Keratinocyte (primary cell): ENCODE measurements at regions not wholly inside any gene's neighbourhood (a gene's known extent, or its start where the extent isn't known, plus 50 kb on each side); places are given as distances from the start of the nearest gene placed in this dataset.

Experiments used
- DNase-seq: peaks from one replicate; pipeline ENCODE4 v3.0.0-alpha.2; 2011; ENCODE audit warnings: low read depth, missing footprints, low spot score
- FAIRE-seq: peaks from 2 replicates; lab custom pipeline; 2011; peaks lifted over from hg19 to GRCh38; lab: Jason Lieb, UNC
- H2AFZ ChIP-seq: 2 replicates; pipeline ENCODE4 v1.6.0; 2012; ENCODE audit warnings: low read length, control low read depth, inconsistent platforms; ENCODE audit not compliant: control insufficient read depth
- H3K27ac ChIP-seq: 2 replicates; pipeline ENCODE4 v1.5.1; 2011; ENCODE audit warnings: low read length; ENCODE audit not compliant: control insufficient read depth, insufficient read depth
- H3K27me3 ChIP-seq: 3 replicates; pipeline ENCODE4 v1.6.0; 2011; ENCODE audit warnings: low read length; ENCODE audit not compliant: control insufficient read depth, insufficient read depth; ENCODE audit errors: extremely low read depth
- H3K36me3 ChIP-seq, 2 experiments: 2 replicates in 1 of 2; 3 replicates in 1 of 2; pipeline ENCODE4 v1.5.1; 2011; ENCODE audit warnings: low read length in 2 of 2, mild to moderate bottlenecking in 1 of 2; ENCODE audit not compliant: control insufficient read depth in 2 of 2, insufficient read depth in 2 of 2; ENCODE audit errors: extremely low read depth in 1 of 2
- H3K4me1 ChIP-seq: 3 replicates; pipeline ENCODE4 v1.5.1; 2011; ENCODE audit warnings: low read length; ENCODE audit not compliant: control insufficient read depth, insufficient read depth; ENCODE audit errors: extremely low read depth
- H3K4me2 ChIP-seq: 3 replicates; pipeline ENCODE4 v1.6.0; 2011; ENCODE audit warnings: low read depth, low read length; ENCODE audit not compliant: control insufficient read depth, insufficient read depth; ENCODE audit errors: extremely low read depth
- H3K4me3 ChIP-seq, 3 experiments: fragments of 200-600 bp in 1 of 3; sonication (generic) in 1 of 3; 2 replicates in 2 of 3; 3 replicates in 1 of 3; pipeline ENCODE4 v1.5.1; 2011 to 2016; ENCODE audit warnings: low read length in 3 of 3, mild to moderate bottlenecking in 3 of 3, control low read depth in 2 of 3, inconsistent platforms in 1 of 3, low read depth in 1 of 3, mixed read lengths in 1 of 3, mixed run types in 1 of 3, moderate library complexity in 1 of 3; ENCODE audit not compliant: control insufficient read depth in 2 of 3, insufficient read depth in 2 of 3; ENCODE audit errors: extremely low read depth in 1 of 3
- H3K79me2 ChIP-seq: 2 replicates; pipeline ENCODE4 v1.6.0; 2012; ENCODE audit warnings: low read length; ENCODE audit not compliant: control insufficient read depth, insufficient read depth
- H3K9ac ChIP-seq: 3 replicates; pipeline ENCODE4 v1.6.0; 2011; ENCODE audit warnings: low read length; ENCODE audit not compliant: control insufficient read depth, insufficient read depth; ENCODE audit errors: extremely low read depth
- H3K9me1 ChIP-seq: 3 replicates; pipeline ENCODE4 v1.6.0; 2011; ENCODE audit warnings: low read length; ENCODE audit not compliant: control insufficient read depth, insufficient read depth; ENCODE audit errors: extremely low read depth
- H3K9me3 ChIP-seq: 2 replicates; pipeline ENCODE4 v1.5.1; 2012; ENCODE audit warnings: low read depth, low read length; ENCODE audit not compliant: control insufficient read depth
- H4K20me1 ChIP-seq: 3 replicates; pipeline ENCODE4 v1.6.0; 2011; ENCODE audit warnings: low read length; ENCODE audit not compliant: control insufficient read depth, insufficient read depth; ENCODE audit errors: extremely low read depth
- EZH2 ChIP-seq: IDR thresholded peaks from one replicate; pipeline ENCODE4 v1.6.1; 2012; ENCODE audit warnings: inconsistent platforms, mild to moderate bottlenecking, low read length, moderate library complexity
- dilution Hi-C: fragments of 300-500 bp; cut with MboI; formaldehyde crosslinking; loops from one replicate; pipeline ENCODE4 v1.7.0; 2020; ENCODE audit warnings: low sequenced_read_pairs; ENCODE audit not compliant: extremely low pct_ligation_motif_present
- TF ChIP-seq, protein P1 (sequence below), 3 experiments: IDR thresholded peaks in 1 of 3; conservative IDR thresholded peaks in 1 of 3; optimal IDR thresholded peaks in 1 of 3; 2 replicates in 2 of 3; 3 replicates in 1 of 3; pipeline versions ENCODE3 to v1.5.1; 2011; ENCODE audit warnings: low read length in 3 of 3, mild to moderate bottlenecking in 3 of 3, moderate library complexity in 2 of 3, control low read depth in 1 of 3, inconsistent platforms in 1 of 3; ENCODE audit not compliant: insufficient read depth in 2 of 3; ENCODE audit errors: extremely low read depth in 1 of 3

DNA sequence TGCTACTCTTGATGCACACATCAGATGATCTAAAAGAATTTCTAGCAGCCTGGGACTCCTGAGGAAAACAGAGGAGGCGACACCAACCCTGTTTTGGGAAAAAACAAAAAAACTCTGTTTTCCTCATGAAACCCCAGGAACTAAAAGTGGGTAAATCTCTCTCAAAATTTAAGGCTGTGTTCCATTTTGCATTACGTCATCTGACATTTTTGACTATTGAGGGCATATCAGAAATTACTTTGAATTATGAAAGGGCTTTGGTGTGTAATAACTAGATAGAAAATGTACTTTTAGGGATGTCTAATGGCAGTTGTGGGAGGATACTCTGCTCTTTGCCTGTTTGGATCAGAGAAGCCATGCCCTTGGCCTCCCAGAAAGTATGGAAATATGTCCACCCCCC lies 963.0 kb downstream of the CNTNAP5 start:
- H3K79me2 ChIP-seq: no peaks in the 10 kb centered on the region
- no peaks in the 10 kb centered on the region for H3K9me3 ChIP-seq
- H3K9me1 ChIP-seq: no peaks in the 10 kb centered on the region
- DNase-seq (no peak), FAIRE-seq (no peak)
- no peak overlapping the region for H3K4me2 ChIP-seq
- H4K20me1 ChIP-seq: no peaks in the 10 kb centered on the region
- no peaks in the 10 kb centered on the region for H3K36me3 ChIP-seq
- H3K27me3 ChIP-seq: no peaks in the 10 kb centered on the region
- H2AFZ ChIP-seq: no peak overlapping the region
- no peak for TF ChIP-seq EZH2
- TF ChIP-seq, protein P1, sequence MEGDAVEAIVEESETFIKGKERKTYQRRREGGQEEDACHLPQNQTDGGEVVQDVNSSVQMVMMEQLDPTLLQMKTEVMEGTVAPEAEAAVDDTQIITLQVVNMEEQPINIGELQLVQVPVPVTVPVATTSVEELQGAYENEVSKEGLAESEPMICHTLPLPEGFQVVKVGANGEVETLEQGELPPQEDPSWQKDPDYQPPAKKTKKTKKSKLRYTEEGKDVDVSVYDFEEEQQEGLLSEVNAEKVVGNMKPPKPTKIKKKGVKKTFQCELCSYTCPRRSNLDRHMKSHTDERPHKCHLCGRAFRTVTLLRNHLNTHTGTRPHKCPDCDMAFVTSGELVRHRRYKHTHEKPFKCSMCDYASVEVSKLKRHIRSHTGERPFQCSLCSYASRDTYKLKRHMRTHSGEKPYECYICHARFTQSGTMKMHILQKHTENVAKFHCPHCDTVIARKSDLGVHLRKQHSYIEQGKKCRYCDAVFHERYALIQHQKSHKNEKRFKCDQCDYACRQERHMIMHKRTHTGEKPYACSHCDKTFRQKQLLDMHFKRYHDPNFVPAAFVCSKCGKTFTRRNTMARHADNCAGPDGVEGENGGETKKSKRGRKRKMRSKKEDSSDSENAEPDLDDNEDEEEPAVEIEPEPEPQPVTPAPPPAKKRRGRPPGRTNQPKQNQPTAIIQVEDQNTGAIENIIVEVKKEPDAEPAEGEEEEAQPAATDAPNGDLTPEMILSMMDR (optimal IDR thresholded peaks at IDR 0.05 in 1 of 3, IDR thresholded peaks at IDR 0.05 in 1 of 3, conservative IDR thresholded peaks at IDR 0.05 in 1 of 3; ENCODE audit: extremely low read depth in 1 of 3, insufficient read depth in 2 of 3, low read length in 3 of 3): no peak
- H3K9ac ChIP-seq: no peak overlapping the region
- no peaks in the 10 kb centered on the region for H3K4me1 ChIP-seq
- H3K4me3 ChIP-seq: no peak overlapping the region
- H3K27ac ChIP-seq: no peak overlapping the region
- dilution Hi-C loops: no loop called here

GRCh38 chr2:124988794-124989193 lies 963.7 kb downstream of the CNTNAP5 start:
- Histone ChIP-seq H3K27ac (no peak overlapping the region), H3K79me2 (no peaks in the 10 kb centered on the region), H2AFZ (no peak overlapping the region), H3K36me3 (no peaks in the 10 kb centered on the region), H3K4me2 (no peak overlapping the region), H3K4me1 (no peaks in the 10 kb centered on the region), H3K4me3 (no peak overlapping the region), H3K9ac (no peak overlapping the region), H4K20me1 (no peaks in the 10 kb centered on the region), H3K9me1 (no peaks in the 10 kb centered on the region), H3K27me3 (no peaks in the 10 kb centered on the region), H3K9me3 (no peaks in the 10 kb centered on the region)
- FAIRE-seq (no peak), DNase-seq (no peak)
- dilution Hi-C loops: no loop called here
- no peak for TF ChIP-seq EZH2
- TF ChIP-seq, protein P1 (optimal IDR thresholded peaks at IDR 0.05 in 1 of 3, IDR thresholded peaks at IDR 0.05 in 1 of 3, conservative IDR thresholded peaks at IDR 0.05 in 1 of 3; ENCODE audit: extremely low read depth in 1 of 3, insufficient read depth in 2 of 3, low read length in 3 of 3): no peak
